ENCODE measurements at regions not wholly inside any gene's neighbourhood (a gene's known extent, or its start where the extent isn't known, plus 50 kb on each side); places are given as distances from the start of the nearest gene placed in this dataset.

GRCh38 chr21:19048098-19048672, 644.6 kb upstream of the TMPRSS15 start:
- TF ChIP-seq SUZ12 (IDR thresholded peaks at IDR 0.05) (no peak), NFRKB (IDR thresholded peaks at IDR 0.05) (no peak), SP1 (IDR thresholded peaks at IDR 0.05) (no peak), HDGF (IDR thresholded peaks at IDR 0.05; ENCODE audit: borderline replicate concordance) (no peak), ELF4 (IDR thresholded peaks at IDR 0.05) (no peak), BHLHE40 (IDR thresholded peaks at IDR 0.05; ENCODE audit: borderline replicate concordance) (no peak)

All from HEK293T (cell line).